NCI-H82 (cell line): ENCODE measurements at regions not wholly inside any gene's neighbourhood (a gene's known extent, or its start where the extent isn't known, plus 50 kb on each side); places are given as distances from the start of the nearest gene placed in this dataset.
"Not testable (repeated sequence)": the region's sequence is repeated elsewhere in the genome, so short reads cannot be mapped to it uniquely, and the experiment has no call there.

Source experiments
- DNase-seq: peaks from one replicate; lab custom pipeline; 2025; lab: John Stamatoyannopoulos, UW

- DNase-seq, result no peak
Measured at GRCh38 chr2:111251711-111252110, 131.0 kb downstream of the BCL2L11 start.

GRCh38 chr2:111252436-111252835, 131.7 kb downstream of the BCL2L11 start:
- DNase-seq, result no peak

GRCh38 chr2:111254916-111255315, 134.2 kb downstream of the BCL2L11 start:
- not testable (repeated sequence) for DNase-seq

- DNase-seq, result not testable (repeated sequence)
Measured at GRCh38 chr2:111256628-111257027, 135.9 kb downstream of the BCL2L11 start.

GRCh38 chr2:111257607-111258006, 136.9 kb downstream of the BCL2L11 start:
- not testable (repeated sequence) for DNase-seq

GRCh38 chr2:111258318-111258717, 137.6 kb downstream of the BCL2L11 start:
- not testable (repeated sequence) for DNase-seq

- not testable (repeated sequence) for DNase-seq
Measured at GRCh38 chr2:111262627-111263379, 142.1 kb downstream of the BCL2L11 start.

GRCh38 chr2:111263380-111264017, 142.8 kb downstream of the BCL2L11 start:
- DNase-seq, result not testable (repeated sequence)

- DNase-seq, result not testable (repeated sequence)
Measured at GRCh38 chr2:111264956-111265355, 144.2 kb downstream of the BCL2L11 start.

GRCh38 chr2:111266556-111266955, 145.8 kb downstream of the BCL2L11 start:
- DNase-seq, result not testable (repeated sequence)

GRCh38 chr2:111267038-111267437, 146.3 kb downstream of the BCL2L11 start:
- DNase-seq, result not testable (repeated sequence)

GRCh38 chr2:111269761-111270323, 149.1 kb downstream of the BCL2L11 start:
- not testable (repeated sequence) for DNase-seq

- DNase-seq, result not testable (repeated sequence)
Measured at GRCh38 chr2:111270569-111270968, 149.9 kb downstream of the BCL2L11 start.

GRCh38 chr2:111271647-111272304, 151.1 kb downstream of the BCL2L11 start:
- DNase-seq, result not testable (repeated sequence)

GRCh38 chr2:111273007-111273406, 152.3 kb downstream of the BCL2L11 start:
- DNase-seq, result not testable (repeated sequence)

- DNase-seq, result not testable (repeated sequence)
Measured at GRCh38 chr2:111275047-111275853, 154.5 kb downstream of the BCL2L11 start.

- DNase-seq, result not testable (repeated sequence)
Measured at GRCh38 chr2:111275854-111276171, 155.1 kb downstream of the BCL2L11 start.

- not testable (repeated sequence) for DNase-seq
Measured at GRCh38 chr2:111278133-111278532, 157.4 kb downstream of the BCL2L11 start.

- not testable (repeated sequence) for DNase-seq
Measured at GRCh38 chr2:111280709-111281286, 160.1 kb downstream of the BCL2L11 start.

GRCh38 chr2:111282162-111282561, 161.4 kb downstream of the BCL2L11 start:
- DNase-seq, result not testable (repeated sequence)
